ENCODE measurements at regions not wholly inside any gene's neighbourhood (a gene's known extent, or its start where the extent isn't known, plus 50 kb on each side); places are given as distances from the start of the nearest gene placed in this dataset.

DNA sequence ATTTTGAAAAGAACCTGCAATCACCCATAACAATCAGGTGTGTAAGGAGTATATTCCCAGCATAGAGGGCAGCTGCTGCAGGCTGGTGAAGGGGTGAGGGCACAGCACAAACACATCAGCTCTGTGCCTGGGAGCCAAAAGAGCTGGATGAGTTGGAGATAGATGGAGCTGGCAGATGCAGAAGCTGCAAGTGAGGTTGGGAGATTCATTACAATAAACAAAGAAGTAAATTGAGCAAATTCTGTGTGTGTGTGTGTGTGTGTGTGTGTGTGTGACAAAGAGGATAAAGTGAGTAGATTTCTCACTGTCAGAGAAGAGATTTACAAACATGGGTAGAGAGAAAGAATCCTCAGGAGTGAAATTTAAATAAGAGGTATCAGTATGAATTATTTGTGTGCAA, 994.7 kb downstream of the EPHA3 start:
- no peak for TF ChIP-seq POLR2A (IDR thresholded peaks at IDR 0.05)
- TF ChIP-seq, protein P1, sequence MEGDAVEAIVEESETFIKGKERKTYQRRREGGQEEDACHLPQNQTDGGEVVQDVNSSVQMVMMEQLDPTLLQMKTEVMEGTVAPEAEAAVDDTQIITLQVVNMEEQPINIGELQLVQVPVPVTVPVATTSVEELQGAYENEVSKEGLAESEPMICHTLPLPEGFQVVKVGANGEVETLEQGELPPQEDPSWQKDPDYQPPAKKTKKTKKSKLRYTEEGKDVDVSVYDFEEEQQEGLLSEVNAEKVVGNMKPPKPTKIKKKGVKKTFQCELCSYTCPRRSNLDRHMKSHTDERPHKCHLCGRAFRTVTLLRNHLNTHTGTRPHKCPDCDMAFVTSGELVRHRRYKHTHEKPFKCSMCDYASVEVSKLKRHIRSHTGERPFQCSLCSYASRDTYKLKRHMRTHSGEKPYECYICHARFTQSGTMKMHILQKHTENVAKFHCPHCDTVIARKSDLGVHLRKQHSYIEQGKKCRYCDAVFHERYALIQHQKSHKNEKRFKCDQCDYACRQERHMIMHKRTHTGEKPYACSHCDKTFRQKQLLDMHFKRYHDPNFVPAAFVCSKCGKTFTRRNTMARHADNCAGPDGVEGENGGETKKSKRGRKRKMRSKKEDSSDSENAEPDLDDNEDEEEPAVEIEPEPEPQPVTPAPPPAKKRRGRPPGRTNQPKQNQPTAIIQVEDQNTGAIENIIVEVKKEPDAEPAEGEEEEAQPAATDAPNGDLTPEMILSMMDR (IDR thresholded peaks at IDR 0.05), result no peak
